HepG2 (cell line): ENCODE measurements at regions not wholly inside any gene's neighbourhood (a gene's known extent, or its start where the extent isn't known, plus 50 kb on each side); places are given as distances from the start of the nearest gene placed in this dataset.

Experiments
- ATAC-seq: fragments of 200-7000 bp; cut with Tn5 transposase; 3 replicates; pipeline ENCODE4 v1.9.1; 2020; ENCODE audit warnings: mild to moderate bottlenecking, moderate library complexity
- BruUV-seq: library from RNA; stranded (reverse); fragments of 400-500 nt; replicated peaks from 2 replicates; lab custom pipeline; 2021; lab: Mats Ljungman, UMichigan
- CTCF ChIA-PET: fragments of 300-600 bp; formaldehyde crosslinking; extraction: SDS; loops from one replicate; lab custom pipeline; 2021; ENCODE audit warnings: low total read pairs, inconsistent platforms, low intra/inter-chr PET ratio; lab: Yijun Ruan, JAX
- POLR2A ChIA-PET: fragments of 350-600 bp; sonication (Branson Sonifier 250); formaldehyde crosslinking; loops from one replicate; lab custom pipeline; 2020; ENCODE audit warnings: antibody characterized with exemption, inconsistent platforms; lab: Yijun Ruan, JAX
- DNase-seq: peaks from one replicate; pipeline ENCODE4 v3.0.0-alpha.2; 2015; ENCODE audit warnings: low spot score
- FAIRE-seq: peaks from 3 replicates; lab custom pipeline; 2011; peaks lifted over from hg19 to GRCh38; lab: Jason Lieb, UNC
- H2AFZ ChIP-seq: one replicate; pipeline ENCODE4 v1.6.1; 2011; ENCODE audit warnings: low read length, inconsistent platforms
- H3K27ac ChIP-seq: fragments of 300-600 bp; 3 replicates; pipeline ENCODE4 v1.8.0; 2011; ENCODE audit warnings: mixed run types, mild to moderate bottlenecking, mixed read lengths, low read length, inconsistent platforms; ENCODE audit not compliant: insufficient read depth; ENCODE audit errors: extremely low read length
- H3K27me3 ChIP-seq, 2 experiments: fragments of 200-600 bp in 1 of 2; 2 replicates in 1 of 2; 3 replicates in 1 of 2; pipeline versions ENCODE4 v1.6.0 to v1.8.0; 2011; ENCODE audit warnings: low read length in 2 of 2, mild to moderate bottlenecking in 2 of 2, moderate library complexity in 2 of 2, inconsistent platforms in 1 of 2; ENCODE audit not compliant: insufficient read depth in 2 of 2, control insufficient read depth in 1 of 2
- H3K36me3 ChIP-seq, 2 experiments: fragments of 200-600 bp in 1 of 2; replicated peaks in 1 of 2; 2 replicates in 1 of 2; 3 replicates in 1 of 2; pipeline versions ENCODE4 v1.5.1 to v1.8.0; 2011; ENCODE audit warnings: low read length in 2 of 2, inconsistent platforms in 1 of 2; ENCODE audit not compliant: insufficient read depth in 2 of 2, control insufficient read depth in 1 of 2
- H3K4me1 ChIP-seq: 2 replicates; pipeline ENCODE4 v1.5.1; 2012; ENCODE audit warnings: low read length, inconsistent platforms; ENCODE audit not compliant: insufficient read depth
- H3K4me2 ChIP-seq: 2 replicates; pipeline ENCODE4 v1.6.0; 2011; ENCODE audit warnings: low read depth, low read length, inconsistent platforms
- H3K4me3 ChIP-seq, 3 experiments: fragments of 200-600 bp in 1 of 3; sonication (generic), shearing (Covaris generic) in 1 of 3; replicated peaks in 1 of 3; 2 replicates each; pipeline ENCODE4 v1.5.1; 2011 to 2016; ENCODE audit warnings: low read length in 3 of 3, inconsistent platforms in 2 of 3, low read depth in 2 of 3, mild to moderate bottlenecking in 2 of 3, control low read depth in 1 of 3, mixed read lengths in 1 of 3; ENCODE audit not compliant: insufficient read depth in 1 of 3
- H3K79me2 ChIP-seq: one replicate; pipeline ENCODE4 v1.6.1; 2011; ENCODE audit warnings: low read length, inconsistent platforms; ENCODE audit not compliant: insufficient read depth
- H3K9ac ChIP-seq: 2 replicates; pipeline ENCODE4 v1.6.0; 2011; ENCODE audit warnings: mild to moderate bottlenecking, low read depth, low read length, inconsistent platforms; ENCODE audit not compliant: insufficient read depth
- H3K9me3 ChIP-seq: 2 replicates; pipeline ENCODE4 v1.5.1; 2012; ENCODE audit warnings: mild to moderate bottlenecking, low read length
- H4K20me1 ChIP-seq: 2 replicates; pipeline ENCODE4 v1.6.0; 2011; ENCODE audit warnings: inconsistent platforms, mild to moderate bottlenecking, low read length, moderate library complexity; ENCODE audit not compliant: insufficient read depth
- AHDC1 ChIP-seq: sonication (generic); formaldehyde crosslinking; IDR thresholded peaks from 2 replicates; pipeline ENCODE4 v1.5.1; 2020; ENCODE audit warnings: mild to moderate bottlenecking, missing genetic modification reagents, borderline replicate concordance
- CCAR2 ChIP-seq: fragments of 200-400 bp; formaldehyde crosslinking; optimal IDR thresholded peaks from 2 replicates; pipeline ENCODE3; 2018; ENCODE audit warnings: low read depth, mild to moderate bottlenecking, low read length, moderate library complexity
- EZH2 ChIP-seq: conservative IDR thresholded peaks from 2 replicates; pipeline ENCODE4 v1.6.1; 2012; ENCODE audit warnings: mild to moderate bottlenecking, low read depth, low read length, moderate library complexity
- FOXA1 ChIP-seq, 2 experiments: fragments of 450-650 bp in 1 of 2; sonication (generic) in 1 of 2; formaldehyde crosslinking in 1 of 2; IDR thresholded peaks; 2 replicates each; pipeline versions ENCODE4 v1.4.0 to v1.6.1; 2016 to 2020; ENCODE audit warnings: missing genetic modification reagents in 1 of 2
- FOXA3 ChIP-seq: IDR thresholded peaks from 2 replicates; pipeline ENCODE4 v1.6.1; 2016; ENCODE audit warnings: missing genetic modification reagents, missing compliant biosample characterization
- FOXO1 ChIP-seq: sonication (generic); formaldehyde crosslinking; IDR thresholded peaks from 2 replicates; pipeline ENCODE4 v1.4.0; 2020; ENCODE audit warnings: missing genetic modification reagents
- MAFK ChIP-seq, 2 experiments: IDR thresholded peaks in 1 of 2; conservative IDR thresholded peaks in 1 of 2; 2 replicates each; pipeline ENCODE4 v1.6.1; 2011; ENCODE audit warnings: improper control_type of control experiment in 2 of 2, low read length in 2 of 2
- MBD4 ChIP-seq: IDR thresholded peaks from 2 replicates; pipeline ENCODE4 v1.6.1; 2012; ENCODE audit warnings: low read length, inconsistent platforms, borderline replicate concordance
- NFE2 ChIP-seq: sonication (generic); formaldehyde crosslinking; IDR thresholded peaks from 2 replicates; pipeline ENCODE4 v1.4.0; 2020; ENCODE audit warnings: missing genetic modification reagents
- NFE2L2 ChIP-seq: fragments of 150-350 bp; IDR thresholded peaks from 2 replicates; pipeline ENCODE4 v1.6.1; 2014; ENCODE audit warnings: low read length
- POLR2AphosphoS5 ChIP-seq: IDR thresholded peaks from 2 replicates; pipeline ENCODE4 v1.6.1; 2012; ENCODE audit warnings: low read depth, low read length
- SMARCC2 ChIP-seq: fragments of 450-650 bp; IDR thresholded peaks from 2 replicates; pipeline ENCODE4 v1.6.1; 2017; ENCODE audit warnings: antibody characterized with exemption, mild to moderate bottlenecking
- TBP ChIP-seq: sonication (generic); formaldehyde crosslinking; IDR thresholded peaks from 2 replicates; pipeline ENCODE4 v1.5.0; 2020; ENCODE audit warnings: missing genetic modification reagents
- YEATS4 ChIP-seq: sonication (generic); formaldehyde crosslinking; IDR thresholded peaks from 2 replicates; pipeline ENCODE4 v1.4.0; 2020; ENCODE audit warnings: missing genetic modification reagents, borderline replicate concordance
- ZNF709 ChIP-seq: sonication (generic); formaldehyde crosslinking; IDR thresholded peaks from 2 replicates; pipeline ENCODE4 v1.5.0; 2020; ENCODE audit warnings: mild to moderate bottlenecking, missing genetic modification reagents
- ZNF710 ChIP-seq: sonication (generic); formaldehyde crosslinking; IDR thresholded peaks from 2 replicates; pipeline ENCODE4 v1.5.0; 2020; ENCODE audit warnings: mild to moderate bottlenecking, missing genetic modification reagents, borderline replicate concordance
- ZNF737 ChIP-seq: sonication (generic); formaldehyde crosslinking; IDR thresholded peaks from 2 replicates; pipeline ENCODE4 v1.5.0; 2020; ENCODE audit warnings: missing genetic modification reagents, mild to moderate bottlenecking, borderline replicate concordance
- WGBS: methylation state at CpG from one replicate; pipeline ENCODE4 v1.1.6; 2017; ENCODE audit warnings: low lambda C conversion rate; 5-methylcytosine and 5-hydroxymethylcytosine counted together
- in situ Hi-C: cut with HindIII; loops from 2 replicates; pipeline ENCODE4 v1.10.0; 2017; ENCODE audit warnings: low pct_unique_long_range_greater_than_20kb; ENCODE audit not compliant: extremely low pct_ligation_motif_present
- intact Hi-C: fragments of 100-400 bp; cut with micrococcal nuclease; formaldehyde crosslinking; loops from one replicate; pipeline ENCODE4 v1.10.0; 2022; ENCODE audit not compliant: unreplicated experiment

GRCh38 chr3:103847081-103848062, 1412.6 kb downstream of the ZPLD1 start:
- WGBS: under 1% methylated on average over 8 of the region's 8 CpGs
- ChIA-PET CTCF (no interaction called here), POLR2A (no interaction called here)
- Histone ChIP-seq H3K4me3 (no peak overlapping the region), H3K79me2 (no peaks in the 10 kb centered on the region), H3K27ac (no peak overlapping the region), H3K36me3 (no peaks in the 10 kb centered on the region), H3K9ac (no peak overlapping the region), H4K20me1 (no peaks in the 10 kb centered on the region), H3K27me3 (no peaks in the 10 kb centered on the region; a peak in 1 of 5 replicates), H3K4me1 (peaks cover 24% of the 10 kb centered on the region), H2AFZ (no peak overlapping the region), H3K4me2 (peak overlapping the region; percentile 2; the same call in 1 of the 2 replicates), H3K9me3 (no peaks in the 10 kb centered on the region)
- BruUV-seq: no TSS peak
- DNase-seq (peak; percentile 47), FAIRE-seq (no peak), ATAC-seq (peak; percentile 73)
- in situ Hi-C loops (no loop called here), intact Hi-C loops (no loop called here)
- TF ChIP-seq MBD4 (no peak), TBP (CRISPR knock-in tag) (no peak), NFE2 (CRISPR knock-in tag) (peak; percentile 84; the same call in 1 of the 2 replicates), ZNF737 (CRISPR knock-in tag) (no peak), NFE2L2 (peak; percentile 63; the same call in 1 of the 2 replicates), SMARCC2 (no peak), MAFK (conservative IDR thresholded peaks at IDR 0.05 in 1 of 2, IDR thresholded peaks at IDR 0.05 in 1 of 2; ENCODE audit: low read length in 2 of 2) (peak; percentile 5 to 64; a peak in 2 of 4 replicates), ZNF709 (CRISPR knock-in tag) (no peak), FOXO1 (no peak), POLR2AphosphoS5 (no peak), CCAR2 (no peak), AHDC1 (CRISPR knock-in tag) (0 out of 2 replicates have a peak, but pooled peaks have one; percentile 11), FOXA3 (0 out of 2 replicates have a peak, but pooled peaks have one; percentile 34), EZH2 (no peak), ZNF710 (CRISPR knock-in tag) (no peak), FOXA1 (IDR thresholded peaks at IDR 0.05) (no peak), FOXA1 (CRISPR knock-in tag; IDR thresholded peaks at IDR 0.05) (peak; percentile 20; the same call in 1 of the 2 replicates), YEATS4 (CRISPR knock-in tag) (no peak)
